ENCODE measurements at regions not wholly inside any gene's neighbourhood (a gene's known extent, or its start where the extent isn't known, plus 50 kb on each side); places are given as distances from the start of the nearest gene placed in this dataset.
"Not testable (repeated sequence)": the region's sequence is repeated elsewhere in the genome, so short reads cannot be mapped to it uniquely, and the experiment has no call there.

- ATAC-seq, result no peak
- no peak for TF ChIP-seq CSDC2 (CRISPR knock-in tag; IDR thresholded peaks at IDR 0.05)
- no peak for TF ChIP-seq ZFP3 (CRISPR knock-in tag; IDR thresholded peaks at IDR 0.05)
- TF ChIP-seq ISL1 (CRISPR knock-in tag; IDR thresholded peaks at IDR 0.05), result no peak
- TF ChIP-seq TCF4 (CRISPR knock-in tag; IDR thresholded peaks at IDR 0.05; ENCODE audit: borderline replicate concordance), result no peak
Observed at GRCh38 chr3:76310667-76311066, 525.3 kb upstream of the ZNF717 start.

- no peak for TF ChIP-seq GLIS3 (CRISPR knock-in tag; IDR thresholded peaks at IDR 0.05)
- TF ChIP-seq BACH2 (CRISPR knock-in tag; IDR thresholded peaks at IDR 0.05; ENCODE audit: borderline replicate concordance), result no peak
- no peak for TF ChIP-seq ZNF565 (CRISPR knock-in tag; conservative IDR thresholded peaks at IDR 0.05; ENCODE audit: low read depth)
- no peak for ATAC-seq
Observed at GRCh38 chr3:76311941-76312340, 526.6 kb upstream of the ZNF717 start.

GRCh38 chr3:76315906-76316305 lies 530.6 kb upstream of the ZNF717 start:
- not testable (repeated sequence) for ATAC-seq

GRCh38 chr3:76321614-76322013 lies 536.3 kb upstream of the ZNF717 start:
- TF ChIP-seq ARNTL (CRISPR knock-in tag; IDR thresholded peaks at IDR 0.05; ENCODE audit: borderline replicate concordance, low read depth) (no peak), PPARA (CRISPR knock-in tag; IDR thresholded peaks at IDR 0.05; ENCODE audit: borderline replicate concordance) (no peak), ZC3H10 (CRISPR knock-in tag; IDR thresholded peaks at IDR 0.05) (no peak), ZFP30 (CRISPR knock-in tag; IDR thresholded peaks at IDR 0.05) (no peak), GLIS3 (CRISPR knock-in tag; IDR thresholded peaks at IDR 0.05) (no peak), ZFP3 (CRISPR knock-in tag; IDR thresholded peaks at IDR 0.05) (no peak), OSR1 (CRISPR knock-in tag; IDR thresholded peaks at IDR 0.05) (no peak), SNAI2 (CRISPR knock-in tag; IDR thresholded peaks at IDR 0.05) (no peak), ISL1 (CRISPR knock-in tag; IDR thresholded peaks at IDR 0.05) (no peak), CREB5 (CRISPR knock-in tag; IDR thresholded peaks at IDR 0.05; ENCODE audit: low read depth) (no peak), ZNF565 (CRISPR knock-in tag; conservative IDR thresholded peaks at IDR 0.05; ENCODE audit: low read depth) (no peak), CSRNP3 (CRISPR knock-in tag; IDR thresholded peaks at IDR 0.05) (no peak), POU6F1 (CRISPR knock-in tag; IDR thresholded peaks at IDR 0.05; ENCODE audit: borderline replicate concordance, low read depth) (no peak), TSHZ2 (CRISPR knock-in tag; IDR thresholded peaks at IDR 0.05) (no peak), TOX (CRISPR knock-in tag; IDR thresholded peaks at IDR 0.05; ENCODE audit: borderline replicate concordance) (no peak), PATZ1 (CRISPR knock-in tag; IDR thresholded peaks at IDR 0.05; ENCODE audit: borderline replicate concordance) (no peak)
- ATAC-seq, result no peak

All from SK-N-SH treated with all-trans-retinoic acid at 6 μM for 48 hours (cell line).